ENCODE measurements at regions not wholly inside any gene's neighbourhood (a gene's known extent, or its start where the extent isn't known, plus 50 kb on each side); places are given as distances from the start of the nearest gene placed in this dataset.

DNA sequence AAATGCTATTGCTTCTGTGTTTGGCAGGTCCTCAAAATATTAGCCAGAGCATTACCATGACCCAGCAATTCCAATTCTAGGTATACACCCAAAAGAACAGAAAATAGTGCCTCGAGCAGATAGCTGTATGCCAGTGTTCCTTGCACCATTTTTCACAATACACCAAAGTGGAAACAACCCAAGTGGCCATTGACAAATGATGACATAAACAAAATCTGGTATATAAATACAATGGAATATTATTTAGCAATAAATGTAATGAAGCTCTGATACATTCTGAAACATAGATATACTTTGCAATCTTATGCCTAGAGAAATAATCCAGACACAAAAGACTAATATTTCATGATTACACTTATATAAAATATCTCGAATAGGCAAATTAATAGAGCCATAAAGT, 451.8 kb upstream of the PCDH7 start:
- no peak for DNase-seq
- WGBS (ENCODE audit: insufficient coverage), result 100% methylated on average over 1 of the region's 2 CpGs
- Mint-ChIP-seq H3K9me3 (peaks cover 0 to 9% (median 5%) of the 10 kb centered on the region in 7 donors), H3K27ac (no peak overlapping the region), H3K36me3 (no peaks in the 10 kb centered on the region), H3K27me3 (ENCODE audit: low read depth in 3 of 3) (peaks cover 0 to 1% (median 0%) of the 10 kb centered on the region in 3 donors), H3K4me3 (no peak overlapping the region), H3K4me1 (no peaks in the 10 kb centered on the region)
- Histone ChIP-seq H3K4me2 (replicated peaks; ENCODE audit: extremely low read depth, low read length, poor library complexity, severe bottlenecking) (no peak overlapping the region), H3K4me3 (replicated peaks in 1 of 3; ENCODE audit: low read depth in 2 of 3, low read length in 3 of 3) (no peak overlapping the region), H4K20me1 (ENCODE audit: insufficient read depth, low read length) (no peaks in the 10 kb centered on the region), H3K27ac (ENCODE audit: low read depth in 1 of 2, low read length in 2 of 2) (no peak overlapping the region), H2AFZ (ENCODE audit: insufficient read depth, low read depth, low read length, poor library complexity, severe bottlenecking) (no peak overlapping the region), H3K79me2 (ENCODE audit: insufficient read depth, low read length) (no peaks in the 10 kb centered on the region), H3K9me3 (replicated peaks in 1 of 2; ENCODE audit: control insufficient read depth in 1 of 2, insufficient read depth in 1 of 2, low read length in 2 of 2) (peaks cover 0 to 7% of the 10 kb centered on the region in 2 donors), H3K9ac (ENCODE audit: insufficient read depth, low read length, poor library complexity, severe bottlenecking) (no peak overlapping the region), H3K4me1 (ENCODE audit: control insufficient read depth in 1 of 2, insufficient read depth in 2 of 2, low read length in 2 of 2) (no peaks in the 10 kb centered on the region), H3K27me3 (ENCODE audit: control insufficient read depth in 2 of 2, insufficient read depth in 2 of 2, low read length in 2 of 2) (no peaks in the 10 kb centered on the region), H3K36me3 (replicated peaks in 1 of 2; ENCODE audit: control insufficient read depth in 1 of 2, insufficient read depth in 2 of 2, low read length in 2 of 2) (no peaks in the 10 kb centered on the region)
- TF ChIP-seq, protein P1, sequence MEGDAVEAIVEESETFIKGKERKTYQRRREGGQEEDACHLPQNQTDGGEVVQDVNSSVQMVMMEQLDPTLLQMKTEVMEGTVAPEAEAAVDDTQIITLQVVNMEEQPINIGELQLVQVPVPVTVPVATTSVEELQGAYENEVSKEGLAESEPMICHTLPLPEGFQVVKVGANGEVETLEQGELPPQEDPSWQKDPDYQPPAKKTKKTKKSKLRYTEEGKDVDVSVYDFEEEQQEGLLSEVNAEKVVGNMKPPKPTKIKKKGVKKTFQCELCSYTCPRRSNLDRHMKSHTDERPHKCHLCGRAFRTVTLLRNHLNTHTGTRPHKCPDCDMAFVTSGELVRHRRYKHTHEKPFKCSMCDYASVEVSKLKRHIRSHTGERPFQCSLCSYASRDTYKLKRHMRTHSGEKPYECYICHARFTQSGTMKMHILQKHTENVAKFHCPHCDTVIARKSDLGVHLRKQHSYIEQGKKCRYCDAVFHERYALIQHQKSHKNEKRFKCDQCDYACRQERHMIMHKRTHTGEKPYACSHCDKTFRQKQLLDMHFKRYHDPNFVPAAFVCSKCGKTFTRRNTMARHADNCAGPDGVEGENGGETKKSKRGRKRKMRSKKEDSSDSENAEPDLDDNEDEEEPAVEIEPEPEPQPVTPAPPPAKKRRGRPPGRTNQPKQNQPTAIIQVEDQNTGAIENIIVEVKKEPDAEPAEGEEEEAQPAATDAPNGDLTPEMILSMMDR (IDR thresholded peaks at IDR 0.05), result no peak
- intact Hi-C loops (cut with micrococcal nuclease), result no loop called here

DNA sequence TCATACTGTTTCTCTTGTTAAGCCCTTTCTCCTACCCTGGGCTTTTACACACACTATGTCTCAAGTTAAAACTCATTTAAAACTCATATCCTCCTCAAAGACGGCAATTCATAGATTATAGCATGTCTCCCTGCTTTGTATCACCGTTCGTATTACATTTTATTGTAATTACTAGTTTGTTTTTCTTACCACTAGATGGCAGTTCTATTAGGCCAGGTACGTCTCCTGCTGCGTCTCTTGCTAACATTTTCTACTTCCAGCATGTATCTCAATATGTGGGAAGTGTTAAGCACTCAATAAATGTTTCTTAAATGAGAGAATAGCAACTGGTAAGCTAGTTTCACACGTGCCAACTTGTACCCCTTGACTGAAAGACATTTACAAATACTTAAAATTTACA, 450.3 kb upstream of the PCDH7 start:
- no peak overlapping the region for H2AFZ ChIP-seq (ENCODE audit: insufficient read depth, low read depth, low read length, poor library complexity, severe bottlenecking)
- no peaks in the 10 kb centered on the region for H3K27me3 ChIP-seq (ENCODE audit: control insufficient read depth in 2 of 2, insufficient read depth in 2 of 2, low read length in 2 of 2)
- Mint-ChIP-seq H3K27ac (no peak overlapping the region), H3K9me3 (peaks cover 0 to 9% (median 6%) of the 10 kb centered on the region in 7 donors), H3K4me3 (no peak overlapping the region), H3K27me3 (ENCODE audit: low read depth in 3 of 3) (peaks cover 0 to 1% (median 0%) of the 10 kb centered on the region in 3 donors), H3K4me1 (no peaks in the 10 kb centered on the region), H3K36me3 (no peaks in the 10 kb centered on the region)
- peaks cover 0 to 2% of the 10 kb centered on the region in 2 donors for H3K9me3 ChIP-seq (replicated peaks in 1 of 2; ENCODE audit: control insufficient read depth in 1 of 2, insufficient read depth in 1 of 2, low read length in 2 of 2)
- no peak overlapping the region for H3K4me3 ChIP-seq (replicated peaks in 1 of 3; ENCODE audit: low read depth in 2 of 3, low read length in 3 of 3)
- no peaks in the 10 kb centered on the region for H4K20me1 ChIP-seq (ENCODE audit: insufficient read depth, low read length)
- H3K27ac ChIP-seq (ENCODE audit: low read depth in 1 of 2, low read length in 2 of 2), result no peak overlapping the region
- no CpG with 5 or more reads among the region's 6 CpGs for WGBS (ENCODE audit: insufficient coverage)
- H3K79me2 ChIP-seq (ENCODE audit: insufficient read depth, low read length), result no peaks in the 10 kb centered on the region
- H3K4me1 ChIP-seq (ENCODE audit: control insufficient read depth in 1 of 2, insufficient read depth in 2 of 2, low read length in 2 of 2), result no peaks in the 10 kb centered on the region
- TF ChIP-seq, protein P1 (IDR thresholded peaks at IDR 0.05), result no peak
- no peak overlapping the region for H3K4me2 ChIP-seq (replicated peaks; ENCODE audit: extremely low read depth, low read length, poor library complexity, severe bottlenecking)
- intact Hi-C loops (cut with micrococcal nuclease), result no loop called here
- no peaks in the 10 kb centered on the region for H3K36me3 ChIP-seq (replicated peaks in 1 of 2; ENCODE audit: control insufficient read depth in 1 of 2, insufficient read depth in 2 of 2, low read length in 2 of 2)
- no peak for DNase-seq
- no peak overlapping the region for H3K9ac ChIP-seq (ENCODE audit: insufficient read depth, low read length, poor library complexity, severe bottlenecking)

Data from CD14-positive monocyte (primary cell).